Right atrium auricular region (tissue), 2 donors: ENCODE measurements at regions not wholly inside any gene's neighbourhood (a gene's known extent, or its start where the extent isn't known, plus 50 kb on each side); places are given as distances from the start of the nearest gene placed in this dataset.
"Not testable (repeated sequence)": the region's sequence is repeated elsewhere in the genome, so short reads cannot be mapped to it uniquely, and the experiment has no call there.

Experiments used
- DNase-seq: peaks from one replicate; pipeline ENCODE4 v3.0.0-alpha.2; 2019; ENCODE audit warnings: low spot score
- H3K27ac ChIP-seq, 2 donors: fragments of 200-600 bp; sonication (generic); 1 replicate in 1 of 2; 2 replicates in 1 of 2; pipeline ENCODE4 v1.5.1; 2016 to 2019
- H3K27me3 ChIP-seq, 2 donors: fragments of 200-600 bp; sonication (generic); one replicate each; pipeline versions ENCODE4 v1.5.1 to v1.6.0; 2017 to 2019
- H3K36me3 ChIP-seq: fragments of 200-600 bp; sonication (generic); one replicate; pipeline ENCODE4 v1.5.1; 2016
- H3K4me1 ChIP-seq, 2 donors: fragments of 200-600 bp; sonication (generic); one replicate each; pipeline versions ENCODE4 v1.5.1 to v1.6.0; 2017 to 2019
- H3K4me3 ChIP-seq, 2 donors: fragments of 200-600 bp; sonication (generic); 1 replicate in 1 of 2; 2 replicates in 1 of 2; pipeline ENCODE4 v1.5.1; 2017 to 2019; ENCODE audit warnings: mild to moderate bottlenecking in 1 of 2, moderate library complexity in 1 of 2
- H3K9me3 ChIP-seq, 2 donors: fragments of 200-600 bp; sonication (generic); one replicate each; pipeline ENCODE4 v1.5.1; 2019
- CTCF ChIP-seq, 2 donors: fragments of 200-600 bp; sonication (generic); IDR thresholded peaks; one replicate each; pipeline ENCODE4 v1.5.1; 2019; ENCODE audit warnings: antibody characterized with exemption in 2 of 2

GRCh38 chr1:60802884-60803283 is 279.5 kb upstream of the NFIA start:
- no peak for DNase-seq
- H3K4me3 ChIP-seq: no peak overlapping the region
- H3K36me3 ChIP-seq: no peaks in the 10 kb centered on the region
- H3K27ac ChIP-seq: no peak overlapping the region
- no peaks in the 10 kb centered on the region for H3K4me1 ChIP-seq
- TF ChIP-seq CTCF (IDR thresholded peaks at IDR 0.05): no peak
- no peaks in the 10 kb centered on the region for H3K27me3 ChIP-seq
- peaks cover 0 to 24% of the 10 kb centered on the region in 2 donors for H3K9me3 ChIP-seq

GRCh38 chr1:60797351-60797750 is 285.0 kb upstream of the NFIA start:
- Histone ChIP-seq H3K27ac (no peak overlapping the region), H3K4me3 (no peak overlapping the region), H3K9me3 (no peaks in the 10 kb centered on the region), H3K4me1 (no peaks in the 10 kb centered on the region), H3K36me3 (no peaks in the 10 kb centered on the region), H3K27me3 (no peaks in the 10 kb centered on the region)
- no peak for DNase-seq
- TF ChIP-seq CTCF (IDR thresholded peaks at IDR 0.05): no peak

GRCh38 chr1:60791226-60791625 is 291.1 kb upstream of the NFIA start:
- TF ChIP-seq CTCF (IDR thresholded peaks at IDR 0.05): no peak
- DNase-seq: no peak
- Histone ChIP-seq H3K36me3 (no peaks in the 10 kb centered on the region), H3K4me3 (no peak overlapping the region), H3K27ac (no peak overlapping the region), H3K4me1 (no peaks in the 10 kb centered on the region), H3K9me3 (no peaks in the 10 kb centered on the region), H3K27me3 (no peaks in the 10 kb centered on the region)

- not testable (repeated sequence) for H3K36me3 ChIP-seq, H3K4me3 ChIP-seq, H3K4me1 ChIP-seq, H3K27me3 ChIP-seq, DNase-seq, H3K9me3 ChIP-seq, H3K27ac ChIP-seq
These were observed 309.3 kb upstream of the NFIA start for GRCh38 chr1:60773099-60773498.

- Histone ChIP-seq H3K27ac (no peak overlapping the region), H3K27me3 (no peaks in the 10 kb centered on the region), H3K4me3 (no peak overlapping the region), H3K9me3 (no peaks in the 10 kb centered on the region), H3K36me3 (no peaks in the 10 kb centered on the region), H3K4me1 (no peaks in the 10 kb centered on the region)
- no peak for TF ChIP-seq CTCF (IDR thresholded peaks at IDR 0.05)
- DNase-seq: no peak
These were observed 313.3 kb upstream of the NFIA start for GRCh38 chr1:60769082-60769481.

- TF ChIP-seq CTCF (IDR thresholded peaks at IDR 0.05): peak; percentile 46 to 66
- no peak overlapping the region for H3K4me3 ChIP-seq
- peaks cover 0 to 15% of the 10 kb centered on the region in 2 donors for H3K4me1 ChIP-seq
- DNase-seq: no peak
- H3K9me3 ChIP-seq: no peaks in the 10 kb centered on the region
- no peak overlapping the region for H3K27ac ChIP-seq
- no peaks in the 10 kb centered on the region for H3K27me3 ChIP-seq
- no peaks in the 10 kb centered on the region for H3K36me3 ChIP-seq
These were observed 317.2 kb upstream of the NFIA start for GRCh38 chr1:60765204-60765603.
